ENCODE measurements at regions not wholly inside any gene's neighbourhood (a gene's known extent, or its start where the extent isn't known, plus 50 kb on each side); places are given as distances from the start of the nearest gene placed in this dataset.

- TF ChIP-seq CTCF (IDR thresholded peaks at IDR 0.05; ENCODE audit: low read depth, low read length) = no peak
- H3K4me3 ChIP-seq (replicated peaks in 1 of 2; ENCODE audit: low read depth in 2 of 2, low read length in 2 of 2) = no peak overlapping the region
- no peak for DNase-seq (ENCODE audit: low read depth in 2 of 2)
Observed at GRCh38 chr2:142339261-142339660, 208.4 kb upstream of the LRP1B start.

- TF ChIP-seq CTCF (IDR thresholded peaks at IDR 0.05; ENCODE audit: low read depth, low read length) = no peak
- DNase-seq (ENCODE audit: low read depth in 2 of 2) = no peak
- no peak overlapping the region for H3K4me3 ChIP-seq (replicated peaks in 1 of 2; ENCODE audit: low read depth in 2 of 2, low read length in 2 of 2)
Observed at GRCh38 chr2:142332196-142332595, 201.4 kb upstream of the LRP1B start.

- no peak for TF ChIP-seq CTCF (IDR thresholded peaks at IDR 0.05; ENCODE audit: low read depth, low read length)
- H3K4me3 ChIP-seq (replicated peaks in 1 of 2; ENCODE audit: low read depth in 2 of 2, low read length in 2 of 2) = no peak overlapping the region
- no peak for DNase-seq (ENCODE audit: low read depth in 2 of 2)
Observed at GRCh38 chr2:142330458-142330857, 199.6 kb upstream of the LRP1B start.

- H3K4me3 ChIP-seq (replicated peaks in 1 of 2; ENCODE audit: low read depth in 2 of 2, low read length in 2 of 2) = no peak overlapping the region
- no peak for DNase-seq (ENCODE audit: low read depth in 2 of 2)
- TF ChIP-seq CTCF (IDR thresholded peaks at IDR 0.05; ENCODE audit: low read depth, low read length) = no peak
Observed at GRCh38 chr2:142325870-142326269, 195.1 kb upstream of the LRP1B start.

GRCh38 chr2:142323206-142323605 lies 192.4 kb upstream of the LRP1B start:
- TF ChIP-seq CTCF (IDR thresholded peaks at IDR 0.05; ENCODE audit: low read depth, low read length) = no peak
- no peak overlapping the region for H3K4me3 ChIP-seq (replicated peaks in 1 of 2; ENCODE audit: low read depth in 2 of 2, low read length in 2 of 2)
- DNase-seq (ENCODE audit: low read depth in 2 of 2) = no peak

- no peak for DNase-seq (ENCODE audit: low read depth in 2 of 2)
- no peak overlapping the region for H3K4me3 ChIP-seq (replicated peaks in 1 of 2; ENCODE audit: low read depth in 2 of 2, low read length in 2 of 2)
- no peak for TF ChIP-seq CTCF (IDR thresholded peaks at IDR 0.05; ENCODE audit: low read depth, low read length)
Observed at GRCh38 chr2:142321706-142322280, 191.0 kb upstream of the LRP1B start.

GRCh38 chr2:142320067-142320466 lies 189.3 kb upstream of the LRP1B start:
- no peak for TF ChIP-seq CTCF (IDR thresholded peaks at IDR 0.05; ENCODE audit: low read depth, low read length)
- H3K4me3 ChIP-seq (replicated peaks in 1 of 2; ENCODE audit: low read depth in 2 of 2, low read length in 2 of 2) = no peak overlapping the region
- no peak for DNase-seq (ENCODE audit: low read depth in 2 of 2)
